Adrenal gland (tissue), 5 donors: ENCODE measurements at regions not wholly inside any gene's neighbourhood (a gene's known extent, or its start where the extent isn't known, plus 50 kb on each side); places are given as distances from the start of the nearest gene placed in this dataset.

ENCODE experiments used
- CTCF ChIP-seq, 6 experiments: fragments of 450-650 bp in 4 of 6; fragments of 200-600 bp in 2 of 6; sonication (generic) in 1 of 6; IDR thresholded peaks; 1 replicate in 5 of 6; 2 replicates in 1 of 6; pipeline versions ENCODE4 v1.5.1 to v1.8.0; 2016 to 2021; ENCODE audit warnings: antibody characterized with exemption in 6 of 6, mild to moderate bottlenecking in 2 of 6, moderate library complexity in 1 of 6
- POLR2A ChIP-seq, 2 donors: fragments of 450-650 bp; IDR thresholded peaks; one replicate each; pipeline ENCODE4 v1.6.1; 2017; ENCODE audit warnings: antibody characterized with exemption in 2 of 2, mild to moderate bottlenecking in 2 of 2, moderate library complexity in 1 of 2
- donor health status: DM: no; HTN: no; CAD: no.

- TF ChIP-seq CTCF (IDR thresholded peaks at IDR 0.05) (no peak), POLR2A (IDR thresholded peaks at IDR 0.05) (no peak)
Measured at GRCh38 chr3:35194666-35195065, 444.7 kb upstream of the ARPP21 start.
